Gastrocnemius medialis (tissue), 4 donors: ENCODE measurements at regions not wholly inside any gene's neighbourhood (a gene's known extent, or its start where the extent isn't known, plus 50 kb on each side); places are given as distances from the start of the nearest gene placed in this dataset.
"Not testable (repeated sequence)": the region's sequence is repeated elsewhere in the genome, so short reads cannot be mapped to it uniquely, and the experiment has no call there.

Experiments
- ATAC-seq, 2 donors: fragments of 150-250 bp; one replicate each; pipeline ENCODE4 v1.9.1; 2016
- DNase-seq, 2 donors: peaks; one replicate each; pipeline ENCODE4 v3.0.0-alpha.2; 2019
- H3K27ac ChIP-seq, 4 donors: fragments of 200-600 bp; sonication (generic); 1 replicate in 1 of 4; 2 replicates in 3 of 4; pipeline ENCODE4 v1.5.1; 2016 to 2018; ENCODE audit warnings: mild to moderate bottlenecking in 2 of 4, moderate library complexity in 1 of 4
- H3K27me3 ChIP-seq, 3 donors: fragments of 200-600 bp; sonication (generic) in 2 of 3; 1 replicate in 1 of 3; 2 replicates in 2 of 3; pipeline versions ENCODE4 v1.5.1 to v1.6.0; 2016 to 2019; ENCODE audit warnings: mild to moderate bottlenecking in 1 of 3, moderate library complexity in 1 of 3
- H3K36me3 ChIP-seq, 2 donors: fragments of 200-600 bp; sonication (generic) in 1 of 2; one replicate each; pipeline ENCODE4 v1.5.1; 2017 to 2018
- H3K4me1 ChIP-seq, 2 donors: fragments of 200-600 bp; sonication (generic) in 1 of 2; one replicate each; pipeline ENCODE4 v1.5.1; 2016 to 2017; ENCODE audit warnings: mild to moderate bottlenecking in 2 of 2
- H3K4me3 ChIP-seq, 4 donors: fragments of 200-600 bp; sonication (generic) in 3 of 4; 1 replicate in 1 of 4; 2 replicates in 3 of 4; pipeline ENCODE4 v1.5.1; 2016 to 2019; ENCODE audit warnings: mild to moderate bottlenecking in 2 of 4
- H3K9me3 ChIP-seq, 3 donors: fragments of 200-600 bp; sonication (generic) in 2 of 3; 1 replicate in 1 of 3; 2 replicates in 2 of 3; pipeline ENCODE4 v1.5.1; 2016 to 2019
- CTCF ChIP-seq, 5 experiments: fragments of 450-650 bp in 3 of 5; fragments of 200-600 bp in 2 of 5; sonication (generic) in 2 of 5; IDR thresholded peaks in 4 of 5; conservative IDR thresholded peaks in 1 of 5; 1 replicate in 4 of 5; 2 replicates in 1 of 5; pipeline ENCODE4 v1.5.1; 2016 to 2019; ENCODE audit warnings: antibody characterized with exemption in 5 of 5, mild to moderate bottlenecking in 3 of 5, moderate library complexity in 3 of 5
- POLR2A ChIP-seq, 2 donors: fragments of 450-650 bp; IDR thresholded peaks; one replicate each; pipeline ENCODE4 v1.6.1; 2017; ENCODE audit warnings: antibody characterized with exemption in 2 of 2, mild to moderate bottlenecking in 2 of 2, moderate library complexity in 2 of 2
- in situ Hi-C, 4 donors: fragments of 200-750 bp; cut with MboI; loops; one replicate each; pipeline versions ENCODE4 v1.15.0 to v1.8.0; 2017; ENCODE audit warnings: low sequenced_read_pairs in 4 of 4
- intact Hi-C: fragments of 100-400 bp; cut with DNase I; formaldehyde crosslinking; loops from one replicate; pipeline ENCODE4 v1.15.1; 2023; ENCODE audit warnings: low total_unique reads

- no peak overlapping the region for H3K27ac ChIP-seq
- DNase-seq, result no peak
- TF ChIP-seq POLR2A (IDR thresholded peaks at IDR 0.05) (no peak), CTCF (IDR thresholded peaks at IDR 0.05 in 4 of 5, conservative IDR thresholded peaks at IDR 0.05 in 1 of 5) (no peak)
- H3K27me3 ChIP-seq, result no peaks in the 10 kb centered on the region
- no peaks in the 10 kb centered on the region for H3K4me1 ChIP-seq
- no peak for ATAC-seq
- no peaks in the 10 kb centered on the region for H3K36me3 ChIP-seq
- intact Hi-C loops (no loop called here), in situ Hi-C loops (no loop called here)
- no peaks in the 10 kb centered on the region for H3K9me3 ChIP-seq
- no peak overlapping the region for H3K4me3 ChIP-seq
Observed at GRCh38 chr4:143819029-143819428, 86.3 kb downstream of the GYPE start.

GRCh38 chr4:143817866-143818265, 87.5 kb downstream of the GYPE start:
- H3K4me1 ChIP-seq, H3K9me3 ChIP-seq, H3K36me3 ChIP-seq, H3K27me3 ChIP-seq, DNase-seq, in situ Hi-C loops, ATAC-seq, H3K27ac ChIP-seq, H3K4me3 ChIP-seq, intact Hi-C loops: not testable (repeated sequence)

DNA sequence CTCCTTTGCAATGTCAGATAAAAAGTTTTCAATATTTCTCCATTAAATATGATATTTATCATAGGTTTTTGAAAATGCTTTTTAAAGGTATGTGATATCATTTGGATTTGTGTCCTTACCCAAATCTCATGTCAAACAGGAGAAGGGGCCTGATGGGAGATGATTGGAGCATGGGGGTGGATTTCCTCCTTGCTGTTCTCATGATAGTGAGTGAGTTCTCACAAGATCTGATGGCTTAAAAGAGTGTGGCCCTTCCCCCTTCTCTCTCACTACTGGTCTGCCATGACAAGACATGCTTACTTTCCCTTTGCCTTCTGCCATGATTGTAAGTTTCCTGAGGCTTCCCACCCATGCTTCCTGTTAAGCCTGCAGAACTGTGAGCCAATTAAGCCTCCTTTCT, 90.0 kb downstream of the GYPE start:
- ATAC-seq, H3K27me3 ChIP-seq, H3K27ac ChIP-seq, H3K4me1 ChIP-seq, in situ Hi-C loops, DNase-seq, H3K36me3 ChIP-seq, H3K4me3 ChIP-seq, intact Hi-C loops, H3K9me3 ChIP-seq: not testable (repeated sequence)

GRCh38 chr4:143813431-143814154, 91.8 kb downstream of the GYPE start:
- DNase-seq, H3K36me3 ChIP-seq, H3K27ac ChIP-seq, intact Hi-C loops, H3K4me1 ChIP-seq, in situ Hi-C loops, H3K27me3 ChIP-seq, H3K9me3 ChIP-seq, H3K4me3 ChIP-seq, ATAC-seq: not testable (repeated sequence)

DNA sequence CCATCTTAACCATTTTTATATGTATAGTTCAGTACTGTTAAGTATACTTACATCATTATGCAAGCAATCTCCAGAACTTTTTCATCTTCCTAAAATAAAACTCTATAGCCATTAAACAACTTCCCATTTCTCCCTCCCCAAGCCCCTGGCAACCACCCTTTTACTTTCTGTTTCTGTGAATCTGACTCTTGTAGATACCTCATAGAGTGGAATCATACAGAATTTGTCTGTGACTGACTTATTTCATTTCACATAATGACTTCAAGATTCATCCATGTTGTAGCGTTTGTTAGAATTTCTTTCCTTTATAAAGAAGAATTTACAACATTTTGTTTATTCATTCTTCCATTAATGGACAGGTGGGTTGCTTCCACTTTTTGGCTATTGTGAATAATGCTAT, 91.2 kb upstream of the FREM3 start:
- ATAC-seq, H3K4me3 ChIP-seq, in situ Hi-C loops, H3K27ac ChIP-seq, H3K4me1 ChIP-seq, H3K9me3 ChIP-seq, H3K36me3 ChIP-seq, intact Hi-C loops, H3K27me3 ChIP-seq, DNase-seq: not testable (repeated sequence)

DNA sequence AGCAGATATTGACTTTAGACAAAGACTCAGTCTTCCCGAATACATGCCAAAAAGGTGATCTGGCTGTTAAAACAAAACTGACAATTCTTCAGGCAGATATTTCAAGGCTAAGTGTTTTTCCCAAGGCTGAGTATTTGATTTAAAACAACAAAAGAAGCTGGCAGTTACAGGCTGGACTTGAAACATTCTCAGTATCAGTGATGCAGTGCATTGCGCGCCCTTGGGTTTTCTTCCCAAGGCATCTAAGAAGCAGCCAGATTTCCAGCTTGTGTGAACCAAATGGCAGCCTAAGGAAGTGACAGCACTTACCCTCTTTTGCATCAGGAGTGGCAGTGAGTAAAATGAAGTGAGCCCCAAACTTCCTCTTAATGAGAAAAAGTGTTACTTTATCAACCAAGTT, 90.0 kb upstream of the FREM3 start:
- H3K4me3 ChIP-seq, in situ Hi-C loops: not testable (repeated sequence)

GRCh38 chr4:143789618-143790017, 89.1 kb upstream of the FREM3 start:
- H3K27me3 ChIP-seq, in situ Hi-C loops, intact Hi-C loops, H3K36me3 ChIP-seq, ATAC-seq, H3K27ac ChIP-seq, H3K9me3 ChIP-seq, DNase-seq, H3K4me1 ChIP-seq, H3K4me3 ChIP-seq: not testable (repeated sequence)

More for the DNA sequence above, 90.0 kb upstream of the FREM3 start:
- H3K27me3 ChIP-seq, ATAC-seq, H3K36me3 ChIP-seq, intact Hi-C loops, H3K4me1 ChIP-seq, DNase-seq, H3K9me3 ChIP-seq, H3K27ac ChIP-seq: not testable (repeated sequence)

GRCh38 chr4:143784567-143784966, 84.1 kb upstream of the FREM3 start:
- H3K27ac ChIP-seq, result no peak overlapping the region
- no peaks in the 10 kb centered on the region for H3K36me3 ChIP-seq
- no peaks in the 10 kb centered on the region for H3K4me1 ChIP-seq
- DNase-seq, result no peak
- no peak overlapping the region for H3K4me3 ChIP-seq
- in situ Hi-C loops (no loop called here), intact Hi-C loops (no loop called here)
- no peak for TF ChIP-seq CTCF (IDR thresholded peaks at IDR 0.05 in 4 of 5, conservative IDR thresholded peaks at IDR 0.05 in 1 of 5)
- TF ChIP-seq POLR2A (IDR thresholded peaks at IDR 0.05), result no peak
- H3K27me3 ChIP-seq, result no peaks in the 10 kb centered on the region
- ATAC-seq, result no peak
- H3K9me3 ChIP-seq, result no peaks in the 10 kb centered on the region
